Transverse colon (tissue), 4 donors: ENCODE measurements at regions not wholly inside any gene's neighbourhood (a gene's known extent, or its start where the extent isn't known, plus 50 kb on each side); places are given as distances from the start of the nearest gene placed in this dataset.

Experiments
- CTCF ChIP-seq, 5 experiments: fragments of 200-600 bp in 3 of 5; fragments of 450-650 bp in 2 of 5; sonication (generic) in 3 of 5; IDR thresholded peaks; 1 replicate in 2 of 5; 2 replicates in 3 of 5; pipeline ENCODE4 v1.5.1; 2016 to 2017; ENCODE audit warnings: antibody characterized with exemption in 5 of 5, inconsistent platforms in 3 of 5, mild to moderate bottlenecking in 2 of 5, moderate library complexity in 1 of 5
- EP300 ChIP-seq: sonication (generic); formaldehyde crosslinking; IDR thresholded peaks from one replicate; pipeline ENCODE4 v1.6.1; 2017; ENCODE audit warnings: antibody characterized with exemption, low read depth
- POLR2A ChIP-seq: fragments of 450-650 bp; IDR thresholded peaks from one replicate; pipeline ENCODE4 v1.6.1; 2016; ENCODE audit warnings: antibody characterized with exemption, mild to moderate bottlenecking, moderate library complexity
- POLR2AphosphoS5 ChIP-seq, 3 donors: sonication (generic); formaldehyde crosslinking; IDR thresholded peaks; one replicate each; pipeline ENCODE4 v1.6.1; 2016; ENCODE audit warnings: antibody characterized with exemption in 3 of 3

GRCh38 chr2:5339473-5339872 lies 352.7 kb upstream of the SOX11 start:
- TF ChIP-seq CTCF (IDR thresholded peaks at IDR 0.05) = no peak
- TF ChIP-seq EP300 = no peak
- TF ChIP-seq POLR2A = no peak
- no peak for TF ChIP-seq POLR2AphosphoS5 (IDR thresholded peaks at IDR 0.05)
